Loucy (cell line): ENCODE measurements at regions not wholly inside any gene's neighbourhood (a gene's known extent, or its start where the extent isn't known, plus 50 kb on each side); places are given as distances from the start of the nearest gene placed in this dataset.

Source experiments
- CTCF ChIP-seq: fragments of 200-600 bp; sonication (generic); conservative IDR thresholded peaks from 2 replicates; pipeline ENCODE4 v1.5.1; 2014; ENCODE audit warnings: mild to moderate bottlenecking, antibody characterized with exemption, low read length
- EZH2phosphoT487 ChIP-seq: fragments of 200-600 bp; IDR thresholded peaks from 2 replicates; pipeline ENCODE4 v1.6.1; 2018; ENCODE audit warnings: antibody characterized with exemption, mild to moderate bottlenecking, moderate library complexity, borderline replicate concordance

GRCh38 chr13:80548915-80549314 is 208.0 kb upstream of the SPRY2 start:
- no peak for TF ChIP-seq CTCF
- TF ChIP-seq EZH2phosphoT487 = no peak
